ENCODE measurements at regions not wholly inside any gene's neighbourhood (a gene's known extent, or its start where the extent isn't known, plus 50 kb on each side); places are given as distances from the start of the nearest gene placed in this dataset.

DNA sequence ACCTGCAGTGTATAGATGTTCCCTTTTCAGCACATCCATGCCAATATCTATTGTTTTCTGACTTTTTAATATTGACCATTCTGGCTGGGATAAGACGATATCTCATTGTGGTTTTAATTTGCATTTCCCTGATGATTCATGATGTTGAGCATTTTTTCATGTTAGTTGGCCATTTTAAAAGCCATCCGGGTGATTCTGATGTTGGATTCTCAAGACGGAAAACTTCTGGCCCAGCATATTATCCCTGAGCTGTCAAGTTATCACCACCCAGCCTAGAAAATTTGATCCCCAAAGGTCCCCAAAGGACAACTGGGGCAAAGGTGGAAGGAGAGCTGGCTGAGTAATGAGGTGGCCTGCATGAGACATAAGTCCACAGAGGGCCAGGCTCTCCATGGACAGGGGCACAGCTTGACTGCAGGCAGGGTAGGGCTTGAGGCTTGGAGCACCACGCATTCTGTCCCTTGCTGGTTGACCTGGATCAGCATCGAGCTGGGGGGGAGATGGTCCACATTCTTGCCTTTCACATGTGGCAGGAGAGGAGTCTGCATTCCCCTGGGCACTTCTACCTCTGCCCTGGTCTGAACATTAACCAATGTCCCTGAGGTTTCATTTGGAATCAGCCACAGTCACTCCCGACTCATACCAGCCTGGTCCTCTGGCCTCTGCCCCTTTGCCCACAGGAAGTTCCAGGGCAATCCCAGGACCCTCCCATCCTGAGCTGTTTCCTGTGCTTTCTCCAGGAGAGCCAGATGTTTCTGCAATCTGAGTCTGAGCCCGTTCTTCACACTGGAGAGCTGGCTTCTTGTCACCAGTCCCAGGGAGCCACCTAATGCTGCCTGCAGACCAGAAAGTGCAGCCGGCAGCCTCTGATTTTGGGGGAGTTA is 69.2 kb downstream of the ISG20 start:
- no peaks in the 10 kb centered on the region for H3K4me1 ChIP-seq (ENCODE audit: control insufficient read depth, insufficient read depth, low read length)
- no peaks in the 10 kb centered on the region for H3K36me3 ChIP-seq (ENCODE audit: control insufficient read depth, insufficient read depth, low read length)
- peaks cover 53% of the 10 kb centered on the region for H3K27me3 ChIP-seq (ENCODE audit: control insufficient read depth, insufficient read depth, low read length)
- H3K27ac ChIP-seq (ENCODE audit: low read depth, low read length), result no peak overlapping the region
- H3K4me3 ChIP-seq (ENCODE audit: low read depth, low read length), result no peak overlapping the region
- no peaks in the 10 kb centered on the region for H3K9me3 ChIP-seq (ENCODE audit: control insufficient read depth, insufficient read depth, low read length)
- no peak overlapping the region for H3K9ac ChIP-seq (ENCODE audit: low read depth, low read length)

DNA sequence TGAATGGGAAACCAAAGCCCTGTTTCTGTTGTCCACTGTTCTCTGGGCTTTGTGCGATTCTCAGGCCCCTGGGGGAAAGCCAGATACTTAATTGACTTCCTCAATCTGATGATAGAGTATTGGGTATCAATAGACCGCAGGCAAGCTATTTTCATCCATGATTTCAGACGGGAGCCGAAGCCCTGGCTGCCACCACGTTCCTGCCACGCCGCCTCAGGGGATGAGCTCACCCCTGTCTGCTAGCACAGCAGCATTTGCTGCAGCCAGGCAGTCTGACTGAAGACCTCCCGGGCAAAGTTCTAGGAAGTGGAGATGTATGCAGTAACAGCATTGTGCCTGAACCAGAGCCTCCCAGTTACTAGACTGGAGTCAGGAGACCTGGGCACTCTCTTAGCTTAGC is 69.8 kb downstream of the ISG20 start:
- Histone ChIP-seq H3K4me3 (ENCODE audit: low read depth, low read length) (no peak overlapping the region), H3K27ac (ENCODE audit: low read depth, low read length) (no peak overlapping the region), H3K36me3 (ENCODE audit: control insufficient read depth, insufficient read depth, low read length) (no peaks in the 10 kb centered on the region), H3K4me1 (ENCODE audit: control insufficient read depth, insufficient read depth, low read length) (no peaks in the 10 kb centered on the region), H3K9ac (ENCODE audit: low read depth, low read length) (no peak overlapping the region), H3K27me3 (ENCODE audit: control insufficient read depth, insufficient read depth, low read length) (peaks cover 47% of the 10 kb centered on the region), H3K9me3 (ENCODE audit: control insufficient read depth, insufficient read depth, low read length) (no peaks in the 10 kb centered on the region)

DNA sequence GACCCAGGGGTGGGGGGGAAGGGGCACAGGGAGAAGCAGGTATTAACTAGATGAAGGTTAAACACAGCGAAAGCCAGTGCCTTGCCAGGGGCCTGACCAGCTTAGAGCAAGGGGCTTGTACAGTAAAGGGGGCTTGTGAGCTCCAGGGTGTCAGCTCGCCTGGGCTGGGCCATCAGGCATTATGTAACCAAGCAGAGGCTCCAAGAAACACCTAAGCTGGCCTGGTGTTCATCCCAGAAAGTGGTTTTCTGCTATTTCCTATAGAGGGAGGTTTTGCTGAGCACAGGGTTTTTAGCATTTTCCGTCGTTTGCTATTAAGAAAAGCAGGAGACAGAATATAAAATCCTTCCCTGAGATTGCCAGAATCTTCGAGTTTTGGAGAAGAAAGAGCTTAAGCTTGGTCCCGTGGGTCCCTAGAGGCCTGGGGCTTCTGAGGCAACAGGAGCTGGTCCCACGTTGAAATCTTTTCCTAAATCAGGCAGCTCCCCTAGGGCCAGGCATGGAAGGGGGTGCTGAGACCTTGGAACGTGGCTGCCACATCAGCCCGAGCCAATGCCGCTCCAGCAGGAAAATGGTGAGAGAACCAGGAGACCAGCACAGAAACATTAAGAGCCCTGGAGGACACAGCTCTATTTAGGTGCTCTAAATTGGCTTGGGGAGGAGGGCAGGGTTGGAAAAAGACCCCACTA is 71.4 kb downstream of the ISG20 start:
- Histone ChIP-seq H3K4me1 (ENCODE audit: control insufficient read depth, insufficient read depth, low read length) (no peaks in the 10 kb centered on the region), H3K27me3 (ENCODE audit: control insufficient read depth, insufficient read depth, low read length) (peaks cover 33% of the 10 kb centered on the region), H3K9me3 (ENCODE audit: control insufficient read depth, insufficient read depth, low read length) (no peaks in the 10 kb centered on the region)

DNA sequence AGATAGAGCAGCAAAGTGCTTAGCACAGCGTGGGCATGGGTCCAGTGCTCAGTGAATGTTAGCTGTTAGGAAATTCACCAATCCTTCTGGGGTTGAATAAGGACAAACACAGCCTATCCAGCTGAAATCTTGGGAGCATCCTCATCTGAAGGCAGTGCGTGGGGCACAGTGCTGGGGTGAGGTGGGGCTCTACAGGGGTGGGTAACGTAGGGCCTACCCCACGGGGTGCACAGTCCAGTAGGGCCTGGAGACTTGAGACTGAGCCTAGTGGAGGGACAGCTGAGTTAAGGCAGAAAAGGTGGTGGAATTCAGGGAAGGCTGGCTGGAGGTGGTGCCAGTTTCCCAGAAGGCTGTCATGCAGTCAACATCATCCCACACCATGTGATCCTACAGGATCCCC is 73.0 kb downstream of the ISG20 start:
- no peaks in the 10 kb centered on the region for H3K9me3 ChIP-seq (ENCODE audit: control insufficient read depth, insufficient read depth, low read length)
- H3K36me3 ChIP-seq (ENCODE audit: control insufficient read depth, insufficient read depth, low read length), result no peaks in the 10 kb centered on the region
- no peak overlapping the region for H3K4me3 ChIP-seq (ENCODE audit: low read depth, low read length)
- H3K4me1 ChIP-seq (ENCODE audit: control insufficient read depth, insufficient read depth, low read length), result no peaks in the 10 kb centered on the region
- peaks cover 20% of the 10 kb centered on the region for H3K27me3 ChIP-seq (ENCODE audit: control insufficient read depth, insufficient read depth, low read length)
- no peak overlapping the region for H3K9ac ChIP-seq (ENCODE audit: low read depth, low read length)
- no peak overlapping the region for H3K27ac ChIP-seq (ENCODE audit: low read depth, low read length)

More for the DNA sequence above, 71.4 kb downstream of the ISG20 start:
- Histone ChIP-seq H3K4me3 (ENCODE audit: low read depth, low read length) (no peak overlapping the region), H3K27ac (ENCODE audit: low read depth, low read length) (no peak overlapping the region), H3K9ac (ENCODE audit: low read depth, low read length) (no peak overlapping the region), H3K36me3 (ENCODE audit: control insufficient read depth, insufficient read depth, low read length) (no peaks in the 10 kb centered on the region)

DNA sequence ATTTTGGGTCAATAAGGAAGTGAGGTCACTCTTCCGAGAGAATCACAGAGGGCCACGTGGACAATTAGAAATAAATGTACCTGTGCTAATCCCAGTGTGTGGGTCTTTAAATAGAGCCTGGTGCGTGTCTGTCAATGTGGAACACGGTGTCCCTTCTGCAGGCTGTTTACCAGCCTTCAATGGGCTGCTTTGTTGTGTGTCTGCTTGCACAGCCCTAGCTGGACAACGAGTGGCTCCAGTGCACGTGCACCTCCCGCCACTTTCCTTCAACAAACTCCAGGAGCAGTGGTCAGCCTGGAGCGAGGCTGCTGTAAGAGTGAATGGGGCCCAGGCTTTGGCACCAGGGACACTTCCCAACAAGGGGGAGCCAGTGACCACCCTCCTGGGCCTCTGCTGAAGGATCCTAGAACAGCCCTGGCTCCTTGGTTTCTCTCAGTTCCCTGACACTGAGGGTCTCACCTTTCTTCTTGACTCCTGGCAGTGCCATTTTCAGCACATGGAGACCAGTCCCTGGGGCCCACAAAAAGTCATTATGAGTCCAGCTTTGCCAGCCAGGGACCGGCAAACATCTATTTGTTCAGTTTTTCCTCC is 76.1 kb downstream of the ISG20 start:
- no peaks in the 10 kb centered on the region for H3K27me3 ChIP-seq (ENCODE audit: control insufficient read depth, insufficient read depth, low read length)
- H3K4me3 ChIP-seq (ENCODE audit: low read depth, low read length), result no peak overlapping the region
- H3K27ac ChIP-seq (ENCODE audit: low read depth, low read length), result no peak overlapping the region
- H3K36me3 ChIP-seq (ENCODE audit: control insufficient read depth, insufficient read depth, low read length), result no peaks in the 10 kb centered on the region
- H3K9me3 ChIP-seq (ENCODE audit: control insufficient read depth, insufficient read depth, low read length), result no peaks in the 10 kb centered on the region
- no peak overlapping the region for H3K9ac ChIP-seq (ENCODE audit: low read depth, low read length)
- H3K4me1 ChIP-seq (ENCODE audit: control insufficient read depth, insufficient read depth, low read length), result no peaks in the 10 kb centered on the region

DNA sequence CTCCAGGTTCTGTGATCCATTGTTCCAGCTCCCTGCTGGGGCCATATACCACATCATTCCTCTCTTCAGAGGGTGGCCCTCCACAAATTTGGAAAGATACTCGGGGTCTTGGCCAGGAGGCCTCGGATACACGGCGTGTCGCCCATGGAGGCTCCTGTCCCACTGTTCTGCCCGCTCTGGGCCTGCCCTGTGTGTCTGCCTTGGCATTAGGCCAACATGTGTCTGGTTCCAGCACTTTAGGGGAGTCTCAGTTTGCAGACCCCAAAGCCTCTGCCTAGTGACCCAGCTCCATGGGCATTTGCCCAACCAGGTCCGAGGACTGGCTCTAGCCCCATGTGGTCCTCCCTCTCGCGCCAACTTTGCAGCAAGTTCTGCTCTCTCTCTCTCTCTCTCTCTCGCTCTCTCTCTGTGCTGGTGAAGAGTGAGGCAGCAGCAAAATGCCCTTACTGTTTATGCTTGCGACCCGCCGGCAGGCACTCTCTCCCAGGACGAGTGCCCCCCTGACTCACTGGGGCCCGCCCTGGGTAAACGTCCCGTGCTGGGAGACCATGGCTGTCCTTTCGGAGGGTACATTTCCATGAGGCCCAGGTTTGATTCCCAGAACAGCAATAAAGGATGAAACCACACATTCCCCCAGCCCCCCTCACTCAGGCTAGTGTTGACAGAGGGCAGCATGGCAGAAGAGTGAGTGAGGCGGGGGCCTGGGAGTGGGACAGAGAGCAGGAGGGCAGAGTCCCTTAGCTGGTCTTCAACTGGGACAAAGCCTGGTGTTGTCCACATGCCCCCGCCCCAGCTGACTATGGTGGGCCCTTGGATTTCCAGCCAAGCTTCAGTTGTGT is 77.9 kb downstream of the ISG20 start:
- no peak overlapping the region for H3K4me3 ChIP-seq (ENCODE audit: low read depth, low read length)
- H3K27me3 ChIP-seq (ENCODE audit: control insufficient read depth, insufficient read depth, low read length), result no peaks in the 10 kb centered on the region
- H3K4me1 ChIP-seq (ENCODE audit: control insufficient read depth, insufficient read depth, low read length), result no peaks in the 10 kb centered on the region
- H3K9ac ChIP-seq (ENCODE audit: low read depth, low read length), result no peak overlapping the region
- no peak overlapping the region for H3K27ac ChIP-seq (ENCODE audit: low read depth, low read length)
- H3K36me3 ChIP-seq (ENCODE audit: control insufficient read depth, insufficient read depth, low read length), result no peaks in the 10 kb centered on the region
- H3K9me3 ChIP-seq (ENCODE audit: control insufficient read depth, insufficient read depth, low read length), result no peaks in the 10 kb centered on the region

DNA sequence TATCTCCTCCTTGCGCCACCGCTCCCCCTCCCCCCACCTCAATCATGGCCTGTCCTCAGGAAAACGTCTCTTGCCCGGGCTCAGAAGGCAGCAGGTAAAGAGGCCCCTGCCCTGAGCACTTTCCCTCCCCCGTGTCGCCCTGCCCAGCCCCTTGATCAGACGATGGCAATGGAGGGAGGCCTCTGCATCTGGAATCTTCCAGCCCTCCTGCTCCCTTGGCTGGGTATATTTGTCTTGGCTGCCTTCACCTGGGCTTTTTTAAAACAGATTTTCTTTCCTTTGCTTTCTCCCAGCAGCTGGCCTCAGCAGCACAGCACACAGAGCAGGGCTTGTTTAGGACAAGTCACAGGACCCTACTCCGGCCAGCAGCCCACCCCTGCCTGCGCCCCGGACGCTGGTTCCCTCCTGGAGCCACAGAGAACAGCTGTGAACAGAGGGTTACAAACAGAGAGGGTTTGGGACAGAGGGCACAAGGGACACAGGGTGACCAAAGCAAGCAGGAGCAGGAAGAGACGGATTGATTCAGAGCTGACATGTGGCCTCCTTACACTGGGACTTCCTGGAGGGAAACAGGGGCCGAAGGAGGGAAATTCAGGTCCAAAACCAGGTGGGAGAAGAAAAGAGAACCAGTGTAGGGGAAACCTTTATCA is 78.7 kb downstream of the ISG20 start:
- no peaks in the 10 kb centered on the region for H3K4me1 ChIP-seq (ENCODE audit: control insufficient read depth, insufficient read depth, low read length)
- H3K4me3 ChIP-seq (ENCODE audit: low read depth, low read length), result no peak overlapping the region
- no peak overlapping the region for H3K27ac ChIP-seq (ENCODE audit: low read depth, low read length)
- H3K27me3 ChIP-seq (ENCODE audit: control insufficient read depth, insufficient read depth, low read length), result no peaks in the 10 kb centered on the region
- H3K9me3 ChIP-seq (ENCODE audit: control insufficient read depth, insufficient read depth, low read length), result no peaks in the 10 kb centered on the region
- no peaks in the 10 kb centered on the region for H3K36me3 ChIP-seq (ENCODE audit: control insufficient read depth, insufficient read depth, low read length)
- H3K9ac ChIP-seq (ENCODE audit: low read depth, low read length), result no peak overlapping the region

DNA sequence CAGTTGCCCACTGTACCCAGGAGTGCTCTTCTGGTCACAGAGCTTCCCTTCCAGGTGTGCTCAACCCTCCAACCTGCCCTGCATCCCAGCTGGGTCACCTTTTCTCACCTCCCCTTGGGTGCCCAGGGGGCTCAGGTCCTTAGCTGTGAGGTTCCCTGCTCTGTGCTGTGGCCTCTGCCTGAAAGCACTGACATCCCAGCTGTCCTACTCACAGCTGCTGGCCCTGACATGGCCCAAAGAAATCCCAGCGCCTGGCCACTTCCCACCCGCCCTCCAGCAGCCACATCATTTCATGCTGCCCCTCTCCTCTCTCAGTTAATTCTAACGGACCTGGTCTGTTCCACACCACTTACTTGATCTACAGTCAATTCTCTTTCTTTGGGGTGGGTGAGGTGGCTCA is 79.9 kb downstream of the ISG20 start:
- Histone ChIP-seq H3K9ac (ENCODE audit: low read depth, low read length) (no peak overlapping the region), H3K27ac (ENCODE audit: low read depth, low read length) (no peak overlapping the region), H3K9me3 (ENCODE audit: control insufficient read depth, insufficient read depth, low read length) (no peaks in the 10 kb centered on the region), H3K27me3 (ENCODE audit: control insufficient read depth, insufficient read depth, low read length) (no peaks in the 10 kb centered on the region), H3K4me1 (ENCODE audit: control insufficient read depth, insufficient read depth, low read length) (no peaks in the 10 kb centered on the region), H3K4me3 (ENCODE audit: low read depth, low read length) (no peak overlapping the region), H3K36me3 (ENCODE audit: control insufficient read depth, insufficient read depth, low read length) (no peaks in the 10 kb centered on the region)

DNA sequence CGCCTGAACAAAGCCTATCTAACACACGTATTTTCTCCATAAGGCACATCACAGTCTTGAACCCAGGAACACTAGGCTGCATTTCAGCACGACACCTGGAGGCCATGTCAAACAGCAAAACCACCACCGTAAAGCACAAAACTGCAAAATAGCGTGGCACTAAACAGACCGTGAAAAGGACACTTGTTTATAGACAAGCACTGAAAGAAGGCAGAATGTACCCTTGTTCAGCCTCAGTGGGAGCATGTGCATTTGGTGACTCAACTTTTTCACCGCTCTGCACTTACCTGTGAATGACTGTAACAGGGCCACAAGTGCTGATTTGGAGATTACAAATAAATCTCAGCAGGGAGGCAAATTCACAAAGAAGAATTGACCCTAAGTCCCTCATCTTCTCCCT is 80.8 kb downstream of the ISG20 start:
- no peak overlapping the region for H3K4me3 ChIP-seq (ENCODE audit: low read depth, low read length)
- no peaks in the 10 kb centered on the region for H3K27me3 ChIP-seq (ENCODE audit: control insufficient read depth, insufficient read depth, low read length)
- H3K4me1 ChIP-seq (ENCODE audit: control insufficient read depth, insufficient read depth, low read length), result no peaks in the 10 kb centered on the region
- H3K27ac ChIP-seq (ENCODE audit: low read depth, low read length), result no peak overlapping the region
- no peaks in the 10 kb centered on the region for H3K9me3 ChIP-seq (ENCODE audit: control insufficient read depth, insufficient read depth, low read length)
- H3K36me3 ChIP-seq (ENCODE audit: control insufficient read depth, insufficient read depth, low read length), result no peaks in the 10 kb centered on the region
- no peak overlapping the region for H3K9ac ChIP-seq (ENCODE audit: low read depth, low read length)
